ENCODE measurements at regions not wholly inside any gene's neighbourhood (a gene's known extent, or its start where the extent isn't known, plus 50 kb on each side); places are given as distances from the start of the nearest gene placed in this dataset.
A peak's percentile ranks its signal among the peaks of the same experiment; 100 is the strongest.
"Not testable (repeated sequence)": the region's sequence is repeated elsewhere in the genome, so short reads cannot be mapped to it uniquely, and the experiment has no call there.

DNA sequence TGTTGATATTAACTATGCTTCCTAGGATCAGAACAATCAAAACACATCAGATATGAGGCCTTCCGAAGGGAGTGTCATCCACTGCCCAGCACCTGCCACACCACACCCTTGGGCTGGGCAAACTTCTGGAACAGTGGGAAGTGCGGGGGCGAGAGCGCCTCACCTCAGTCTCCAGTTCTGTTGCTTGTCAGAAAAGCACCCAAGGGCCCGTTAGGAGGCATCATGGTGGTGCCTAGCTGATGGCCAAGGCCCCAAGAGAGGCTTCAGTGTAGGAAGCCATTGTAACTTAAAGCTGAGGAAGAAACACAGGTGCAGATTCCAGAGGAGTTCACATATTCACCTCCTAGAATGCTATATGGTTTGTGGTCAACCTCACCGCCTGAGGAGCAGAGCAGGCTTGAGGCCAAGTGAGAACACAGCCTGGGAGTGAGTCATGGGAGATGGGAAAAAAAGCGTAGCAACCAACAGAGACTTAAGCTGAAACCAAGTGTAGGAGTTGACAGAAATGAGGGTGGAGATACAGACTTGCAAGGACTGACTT is 85.1 kb upstream of the ATL2 start:
- Histone ChIP-seq H3K27ac (peak overlapping the region; percentile 52), H3K36me3 (no peaks in the 10 kb centered on the region), H3K9me3 (no peaks in the 10 kb centered on the region), H3K4me3 (no peak overlapping the region), H3K4me1 (peaks cover 27% of the 10 kb centered on the region), H3K27me3 (no peaks in the 10 kb centered on the region)
- no peak for TF ChIP-seq POLR2A (IDR thresholded peaks at IDR 0.05)
- no peak for TF ChIP-seq EP300 (IDR thresholded peaks at IDR 0.05)
- no peak for TF ChIP-seq CTCF (IDR thresholded peaks at IDR 0.05)
- no peak for TF ChIP-seq POLR2AphosphoS5 (IDR thresholded peaks at IDR 0.05)
- 43% methylated on average over 7 of the region's 7 CpGs for WGBS
- DNase-seq (ENCODE audit: low spot score in 2 of 2) = no peak

GRCh38 chr2:38461470-38461869 is 84.4 kb upstream of the ATL2 start:
- no peak overlapping the region for H3K4me3 ChIP-seq
- no peaks in the 10 kb centered on the region for H3K27me3 ChIP-seq
- no peak for TF ChIP-seq CTCF (IDR thresholded peaks at IDR 0.05)
- no peak for DNase-seq (ENCODE audit: low spot score in 2 of 2)
- H3K9me3 ChIP-seq = no peaks in the 10 kb centered on the region
- H3K4me1 ChIP-seq = peaks cover 22% of the 10 kb centered on the region
- WGBS = 81% methylated on average over 1 of the region's 1 CpG
- no peaks in the 10 kb centered on the region for H3K36me3 ChIP-seq
- peak overlapping the region; percentile 52 for H3K27ac ChIP-seq

DNA sequence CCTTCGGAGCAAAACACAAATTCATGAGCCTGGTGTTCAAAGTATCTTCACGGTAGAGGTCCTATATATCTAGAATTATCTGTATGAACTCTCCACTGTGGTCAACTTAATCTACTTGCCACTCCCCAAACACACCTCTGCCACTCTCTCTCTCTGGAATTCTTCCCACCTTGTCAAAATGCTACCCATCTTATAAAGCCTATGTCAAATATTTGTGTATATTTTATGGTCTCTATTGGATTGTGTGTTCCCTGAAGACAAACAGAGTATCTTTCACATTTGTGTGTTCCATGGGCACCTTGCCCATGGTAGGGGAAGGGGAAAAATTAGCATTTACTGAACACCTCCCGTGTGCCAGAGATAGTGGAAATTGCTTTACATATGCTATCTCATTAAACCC is 83.2 kb upstream of the ATL2 start:
- TF ChIP-seq POLR2A (IDR thresholded peaks at IDR 0.05) (no peak), CTCF (IDR thresholded peaks at IDR 0.05) (no peak), EP300 (IDR thresholded peaks at IDR 0.05) (no peak)
- H3K27ac ChIP-seq = no peak overlapping the region
- no peaks in the 10 kb centered on the region for H3K27me3 ChIP-seq
- DNase-seq (ENCODE audit: low spot score in 2 of 2) = no peak
- H3K36me3 ChIP-seq = no peaks in the 10 kb centered on the region
- H3K4me3 ChIP-seq = no peak overlapping the region
- H3K9me3 ChIP-seq = no peaks in the 10 kb centered on the region
- WGBS = 88% methylated on average over 3 of the region's 3 CpGs
- H3K4me1 ChIP-seq = peaks cover 13% of the 10 kb centered on the region

DNA sequence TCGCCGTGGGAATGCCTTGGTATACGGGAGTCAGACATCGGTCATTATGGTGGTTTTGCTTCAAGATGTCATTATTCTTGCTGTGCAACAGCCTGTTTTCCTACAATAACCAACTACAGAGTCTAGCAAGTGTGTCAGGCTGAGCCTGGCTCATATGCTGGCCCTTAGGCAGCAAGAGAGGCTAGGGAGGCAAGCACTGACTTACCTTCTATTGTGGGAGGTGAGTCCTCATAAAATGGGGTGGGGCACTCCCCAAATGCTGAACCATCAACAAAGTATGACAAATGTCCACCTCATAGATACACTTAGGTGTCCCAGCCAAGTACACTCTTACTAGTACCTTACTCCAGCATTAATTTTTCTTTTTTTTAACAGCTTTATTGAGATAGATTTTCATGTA is 77.0 kb upstream of the ATL2 start:
- no peak for TF ChIP-seq POLR2AphosphoS5 (IDR thresholded peaks at IDR 0.05)
- no peak for TF ChIP-seq POLR2A (IDR thresholded peaks at IDR 0.05)
- TF ChIP-seq CTCF (IDR thresholded peaks at IDR 0.05) = no peak
- TF ChIP-seq EP300 (IDR thresholded peaks at IDR 0.05) = no peak
- Histone ChIP-seq H3K9me3 (no peaks in the 10 kb centered on the region), H3K4me3 (no peak overlapping the region), H3K36me3 (no peaks in the 10 kb centered on the region), H3K27ac (no peak overlapping the region), H3K4me1 (peaks cover 17% of the 10 kb centered on the region), H3K27me3 (no peaks in the 10 kb centered on the region)
- no peak for DNase-seq (ENCODE audit: low spot score in 2 of 2)
- 80% methylated on average over 4 of the region's 4 CpGs for WGBS

DNA sequence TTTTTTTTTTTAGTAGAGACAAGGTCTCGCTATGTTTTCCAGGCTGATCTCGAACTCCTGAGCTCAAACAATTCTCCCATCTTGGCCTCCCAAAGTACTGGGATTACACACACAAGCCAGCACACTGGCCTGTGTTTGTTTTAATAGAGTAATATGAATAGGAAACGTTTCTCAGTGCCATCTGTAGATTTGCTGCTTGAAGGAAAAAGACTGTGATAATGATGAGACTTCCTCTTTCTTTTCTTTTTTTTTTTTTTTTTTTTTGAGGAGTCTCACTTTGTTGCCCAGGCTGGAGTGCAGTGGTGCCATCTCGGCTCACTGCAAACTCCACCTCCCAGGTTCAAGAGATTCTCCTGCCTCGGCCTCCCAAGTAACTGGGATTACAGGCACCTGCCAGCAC is 74.7 kb upstream of the ATL2 start:
- not testable (repeated sequence) for H3K9me3 ChIP-seq, H3K36me3 ChIP-seq
- peaks cover 31% of the 10 kb centered on the region for H3K4me1 ChIP-seq

DNA sequence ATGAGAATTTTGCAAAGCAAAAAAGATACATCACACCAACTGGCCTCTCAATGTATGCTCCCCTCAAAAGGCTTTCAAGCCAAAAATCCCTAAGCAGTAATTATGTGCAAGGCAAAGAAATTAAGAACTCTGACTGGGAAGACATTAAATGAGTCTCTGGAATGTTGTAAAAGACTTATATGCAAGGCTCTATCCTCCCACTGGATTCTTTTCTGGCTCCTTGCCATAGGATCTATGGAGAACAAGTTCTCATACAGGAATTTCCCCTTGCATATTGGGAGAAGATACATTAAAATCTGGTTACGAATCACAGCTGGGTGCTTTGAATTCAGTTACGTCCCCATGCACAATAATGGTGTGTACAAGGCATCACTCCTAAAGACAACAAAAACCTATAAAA is 73.4 kb upstream of the ATL2 start:
- Histone ChIP-seq H3K36me3 (no peaks in the 10 kb centered on the region), H3K27ac (no peak overlapping the region), H3K4me3 (no peak overlapping the region), H3K4me1 (peaks cover 42% of the 10 kb centered on the region), H3K9me3 (no peaks in the 10 kb centered on the region), H3K27me3 (no peaks in the 10 kb centered on the region)
- no peak for TF ChIP-seq CTCF (IDR thresholded peaks at IDR 0.05)
- TF ChIP-seq POLR2AphosphoS5 (IDR thresholded peaks at IDR 0.05) = no peak
- no peak for TF ChIP-seq POLR2A (IDR thresholded peaks at IDR 0.05)
- TF ChIP-seq EP300 (IDR thresholded peaks at IDR 0.05) = no peak
- no peak for DNase-seq (ENCODE audit: low spot score in 2 of 2)
- WGBS = 84% methylated on average over 2 of the region's 2 CpGs

More for the DNA sequence above, 74.7 kb upstream of the ATL2 start:
- not testable (repeated sequence) for H3K27ac ChIP-seq; H3K27me3 ChIP-seq; H3K4me3 ChIP-seq; DNase-seq (ENCODE audit: low spot score in 2 of 2)
- 78% methylated on average over 5 of the region's 5 CpGs for WGBS

All from suprapubic skin (tissue), 4 donors.